ENCODE measurements at regions not wholly inside any gene's neighbourhood (a gene's known extent, or its start where the extent isn't known, plus 50 kb on each side); places are given as distances from the start of the nearest gene placed in this dataset.

- Histone ChIP-seq H3K79me2 (ENCODE audit: control insufficient read depth, insufficient read depth, low read length) (no peaks in the 10 kb centered on the region), H3K9me1 (ENCODE audit: control insufficient read depth, insufficient read depth, low read length) (no peaks in the 10 kb centered on the region), H3K36me3 (ENCODE audit: control insufficient read depth, insufficient read depth, low read length) (no peaks in the 10 kb centered on the region), H2AFZ (ENCODE audit: low read depth, low read length) (no peak overlapping the region), H3K4me3 (no peak overlapping the region), H4K20me1 (replicated peaks; ENCODE audit: control insufficient read depth, insufficient read depth, low read length) (no peaks in the 10 kb centered on the region), H3K9ac (ENCODE audit: insufficient read depth in 1 of 2, low read depth in 2 of 2, low read length in 2 of 2) (no peak overlapping the region), H3K27me3 (ENCODE audit: control insufficient read depth in 2 of 2, insufficient read depth in 2 of 2, low read length in 2 of 2) (no peaks in the 10 kb centered on the region), H3K27ac (ENCODE audit: extremely low read depth, low read depth, low read length) (no peak overlapping the region), H3K4me2 (ENCODE audit: insufficient read depth, low read length) (no peak overlapping the region), H3K9me3 (replicated peaks; ENCODE audit: control insufficient read depth, insufficient read depth, low read depth, low read length) (no peaks in the 10 kb centered on the region), H3K4me1 (replicated peaks in 1 of 2; ENCODE audit: control insufficient read depth in 2 of 2, insufficient read depth in 2 of 2, low read length in 2 of 2) (no peaks in the 10 kb centered on the region)
- ATAC-seq (no peak), DNase-seq (ENCODE audit: extremely low read depth in 1 of 4, low spot score in 3 of 4) (no peak), FAIRE-seq (no peak)
- BruUV-seq (replicated peaks): no TSS peak
- WGBS (ENCODE audit: insufficient coverage, low coverage, missing lambda C conversion rate): 8% methylated on average over 3 of the region's 3 CpGs
- POLR2A ChIA-PET: no interaction called here
- no peak for TF ChIP-seq HES1 (IDR thresholded peaks at IDR 0.05; ENCODE audit: low read depth)
- TF ChIP-seq DACH1 (IDR thresholded peaks at IDR 0.05; ENCODE audit: partially characterized antibody): no peak
- no peak for TF ChIP-seq ZNF717 (CRISPR knock-in tag; IDR thresholded peaks at IDR 0.05)
- no peak for TF ChIP-seq ZNF197 (CRISPR knock-in tag; IDR thresholded peaks at IDR 0.05; ENCODE audit: low read depth)
- TF ChIP-seq ZNF12 (CRISPR knock-in tag; IDR thresholded peaks at IDR 0.05): no peak
- TF ChIP-seq SRSF9 (IDR thresholded peaks at IDR 0.05; ENCODE audit: borderline replicate concordance, low read depth, low read length): no peak
- TF ChIP-seq BMI1 (IDR thresholded peaks at IDR 0.05; ENCODE audit: low read length): no peak
- TF ChIP-seq TCF7 (IDR thresholded peaks at IDR 0.05; ENCODE audit: borderline replicate concordance): no peak
- no peak for TF ChIP-seq PTTG1 (tag; IDR thresholded peaks at IDR 0.05; ENCODE audit: low read depth)
- TF ChIP-seq ZNF408 (CRISPR knock-in tag; IDR thresholded peaks at IDR 0.05; ENCODE audit: low read depth): no peak
- TF ChIP-seq ZFP91 (CRISPR knock-in tag; IDR thresholded peaks at IDR 0.05): no peak
- no peak for TF ChIP-seq RBM34 (IDR thresholded peaks at IDR 0.05; ENCODE audit: borderline replicate concordance, insufficient read depth, low read length)
- TF ChIP-seq TEAD4 (IDR thresholded peaks at IDR 0.05; ENCODE audit: low read length): no peak
- no peak for TF ChIP-seq TEAD4 (CRISPR knock-in tag; IDR thresholded peaks at IDR 0.05; ENCODE audit: borderline replicate concordance)
- no peak for TF ChIP-seq MEIS2 (IDR thresholded peaks at IDR 0.05; ENCODE audit: partially characterized antibody)
- TF ChIP-seq SNRNP70 (optimal IDR thresholded peaks at IDR 0.05; ENCODE audit: low read depth, low read length): no peak
- TF ChIP-seq NFYB (IDR thresholded peaks at IDR 0.05; ENCODE audit: extremely low read depth, insufficient read length): no peak
- TF ChIP-seq RBBP5 (IDR thresholded peaks at IDR 0.05; ENCODE audit: borderline replicate concordance, insufficient read depth, low read length, poor library complexity, severe bottlenecking): no peak
- TF ChIP-seq E2F4 (CRISPR knock-in tag; IDR thresholded peaks at IDR 0.05; ENCODE audit: low read depth): no peak
- no peak for TF ChIP-seq USF2 (CRISPR knock-in tag; IDR thresholded peaks at IDR 0.05)
- intact Hi-C loops (cut with micrococcal nuclease) (no loop called here), in situ Hi-C loops (cut with MboI) (no loop called here)
- CTCF ChIA-PET (ENCODE audit: low intra/inter-chr PET ratio): no interaction called here
Measured at GRCh38 chr11:109343242-109343641, 78.7 kb upstream of the C11orf87 start.
